BJ (cell line): ENCODE measurements at regions not wholly inside any gene's neighbourhood (a gene's known extent, or its start where the extent isn't known, plus 50 kb on each side); places are given as distances from the start of the nearest gene placed in this dataset.
"Not testable (repeated sequence)": the region's sequence is repeated elsewhere in the genome, so short reads cannot be mapped to it uniquely, and the experiment has no call there.

ENCODE experiments used
- CTCF ChIA-PET: fragments of 350-600 bp; formaldehyde crosslinking; extraction: SDS; loops from one replicate; lab custom pipeline; 2021; ENCODE audit warnings: antibody characterized with exemption, inconsistent platforms; lab: Yijun Ruan, JAX
- POLR2A ChIA-PET: fragments of 300-600 bp; sonication (Branson Sonifier 250); formaldehyde crosslinking; extraction: SDS; loops from one replicate; lab custom pipeline; 2021; ENCODE audit warnings: antibody characterized with exemption; lab: Charles Lee
- DNase-seq: peaks from one replicate; pipeline ENCODE4 v3.0.0-alpha.2; 2011; ENCODE audit warnings: low read depth
- H3K27me3 ChIP-seq: 2 replicates; pipeline ENCODE4 v1.6.0; 2011; ENCODE audit warnings: low read length; ENCODE audit not compliant: control insufficient read depth, insufficient read depth
- H3K36me3 ChIP-seq: 2 replicates; pipeline ENCODE4 v1.5.1; 2011; ENCODE audit warnings: low read length; ENCODE audit not compliant: control insufficient read depth, insufficient read depth
- H3K4me3 ChIP-seq: 2 replicates; pipeline ENCODE4 v1.5.1; 2011; ENCODE audit warnings: low read depth, mild to moderate bottlenecking, control low read depth, low read length
- CTCF ChIP-seq: IDR thresholded peaks from 2 replicates; pipeline ENCODE4 v1.5.1; 2011; ENCODE audit warnings: low read depth, mild to moderate bottlenecking, control low read depth, inconsistent platforms, low read length, moderate library complexity; ENCODE audit not compliant: insufficient read depth

- H3K36me3 ChIP-seq: no peaks in the 10 kb centered on the region
- ChIA-PET POLR2A (no interaction called here), CTCF (no interaction called here)
- TF ChIP-seq CTCF: no peak
- no peak for DNase-seq
- no peak overlapping the region for H3K4me3 ChIP-seq
- no peaks in the 10 kb centered on the region for H3K27me3 ChIP-seq
Measured at GRCh38 chr7:119868387-119868786, 404.6 kb upstream of the KCND2 start.

GRCh38 chr7:119879835-119880234 lies 393.1 kb upstream of the KCND2 start:
- H3K36me3 ChIP-seq: no peaks in the 10 kb centered on the region
- ChIA-PET POLR2A (no interaction called here), CTCF (no interaction called here)
- no peak overlapping the region for H3K4me3 ChIP-seq
- DNase-seq: no peak
- no peaks in the 10 kb centered on the region for H3K27me3 ChIP-seq
- no peak for TF ChIP-seq CTCF

GRCh38 chr7:119886007-119886406 lies 387.0 kb upstream of the KCND2 start:
- Histone ChIP-seq H3K4me3 (no peak overlapping the region), H3K36me3 (no peaks in the 10 kb centered on the region), H3K27me3 (no peaks in the 10 kb centered on the region)
- DNase-seq: no peak
- CTCF ChIA-PET: no interaction called here
- POLR2A ChIA-PET: no interaction called here
- TF ChIP-seq CTCF: no peak

GRCh38 chr7:119886525-119886924 lies 386.4 kb upstream of the KCND2 start:
- POLR2A ChIA-PET, H3K4me3 ChIP-seq, H3K36me3 ChIP-seq, H3K27me3 ChIP-seq, DNase-seq, CTCF ChIA-PET: not testable (repeated sequence)

- no peak for TF ChIP-seq CTCF
- H3K27me3 ChIP-seq: no peaks in the 10 kb centered on the region
- ChIA-PET CTCF (no interaction called here), POLR2A (no interaction called here)
- no peaks in the 10 kb centered on the region for H3K36me3 ChIP-seq
- no peak overlapping the region for H3K4me3 ChIP-seq
- DNase-seq: no peak
Measured at GRCh38 chr7:119888251-119888650, 384.7 kb upstream of the KCND2 start.

- Histone ChIP-seq H3K27me3 (no peaks in the 10 kb centered on the region), H3K4me3 (no peak overlapping the region), H3K36me3 (no peaks in the 10 kb centered on the region)
- TF ChIP-seq CTCF: no peak
- ChIA-PET CTCF (no interaction called here), POLR2A (no interaction called here)
- no peak for DNase-seq
Measured at GRCh38 chr7:119890631-119891030, 382.3 kb upstream of the KCND2 start.
